HEK293 (cell line): ENCODE measurements at regions not wholly inside any gene's neighbourhood (a gene's known extent, or its start where the extent isn't known, plus 50 kb on each side); places are given as distances from the start of the nearest gene placed in this dataset.

Source experiments
- CTCF ChIA-PET: fragments of 350-600 bp; formaldehyde crosslinking; extraction: SDS; loops from one replicate; lab custom pipeline; 2021; ENCODE audit warnings: antibody characterized with exemption; lab: Yijun Ruan, JAX
- POLR2A ChIA-PET: fragments of 300-600 bp; formaldehyde crosslinking; extraction: SDS; loops from one replicate; lab custom pipeline; 2020; ENCODE audit warnings: antibody characterized with exemption, inconsistent platforms; lab: Yijun Ruan, JAX
- H3K27ac ChIP-seq: fragments of 200-500 bp; sonication (Bioruptor generic); 2 replicates; pipeline ENCODE4 v1.5.1; 2014; ENCODE audit warnings: low read depth, low read length, control low read depth, inconsistent platforms; ENCODE audit errors: extremely low read depth
- H3K36me3 ChIP-seq, 2 experiments: fragments of 200-500 bp in 1 of 2; sonication (Bioruptor generic) in 1 of 2; 1 replicate in 1 of 2; 2 replicates in 1 of 2; pipeline ENCODE4 v1.5.1; 2014 to 2017; ENCODE audit warnings: inconsistent platforms in 2 of 2, low read length in 2 of 2; ENCODE audit not compliant: control insufficient read depth in 2 of 2, insufficient read depth in 1 of 2
- H3K4me1 ChIP-seq: fragments of 200-500 bp; sonication (Bioruptor generic); 2 replicates; pipeline ENCODE4 v1.5.1; 2014; ENCODE audit warnings: mild to moderate bottlenecking, low read length, inconsistent platforms; ENCODE audit not compliant: control insufficient read depth, insufficient read depth
- H3K4me3 ChIP-seq: 2 replicates; pipeline ENCODE4 v1.5.1; 2011; ENCODE audit warnings: low read depth, mild to moderate bottlenecking, control low read depth, low read length, moderate library complexity
- H3K9me3 ChIP-seq: fragments of 200-500 bp; sonication (Bioruptor generic); 2 replicates; pipeline ENCODE4 v1.5.1; 2014; ENCODE audit warnings: low read depth, low read length, inconsistent platforms; ENCODE audit not compliant: control insufficient read depth, insufficient read depth
- HIC1 ChIP-seq: fragments of 450-650 bp; formaldehyde crosslinking; IDR thresholded peaks from 2 replicates; pipeline ENCODE4 v1.5.1; 2016; ENCODE audit warnings: missing biosample characterization, missing genetic modification characterization
- IKZF3 ChIP-seq: fragments of 450-650 bp; IDR thresholded peaks from 2 replicates; pipeline ENCODE4 v1.5.0; 2018; ENCODE audit warnings: missing biosample characterization, mild to moderate bottlenecking, missing genetic modification characterization, moderate library complexity
- MYNN ChIP-seq: fragments of 450-650 bp; formaldehyde crosslinking; IDR thresholded peaks from 2 replicates; pipeline ENCODE4 v1.5.1; 2016; ENCODE audit warnings: missing biosample characterization, missing genetic modification characterization, borderline replicate concordance
- OSR2 ChIP-seq: fragments of 450-650 bp; formaldehyde crosslinking; IDR thresholded peaks from 2 replicates; pipeline ENCODE4 v1.5.1; 2016; ENCODE audit warnings: missing biosample characterization, missing genetic modification characterization
- PRDM4 ChIP-seq: fragments of 450-650 bp; formaldehyde crosslinking; IDR thresholded peaks from 2 replicates; pipeline ENCODE4 v1.5.1; 2017; ENCODE audit warnings: missing biosample characterization, missing genetic modification characterization
- TRIM28 ChIP-seq: IDR thresholded peaks from 2 replicates; pipeline ENCODE4 v1.6.1; 2011; ENCODE audit warnings: low read length, control low read depth, borderline replicate concordance
- ZBTB21 ChIP-seq: fragments of 450-650 bp; formaldehyde crosslinking; IDR thresholded peaks from 2 replicates; pipeline ENCODE4 v1.5.1; 2017; ENCODE audit warnings: missing biosample characterization, missing genetic modification characterization
- ZBTB48 ChIP-seq: fragments of 450-650 bp; formaldehyde crosslinking; IDR thresholded peaks from 2 replicates; pipeline ENCODE4 v1.5.1; 2016; ENCODE audit warnings: missing biosample characterization, missing genetic modification characterization
- ZBTB6 ChIP-seq: fragments of 450-650 bp; formaldehyde crosslinking; IDR thresholded peaks from 2 replicates; pipeline ENCODE4 v1.5.1; 2017; ENCODE audit warnings: missing biosample characterization, missing genetic modification characterization
- ZNF121 ChIP-seq: fragments of 450-650 bp; formaldehyde crosslinking; IDR thresholded peaks from 2 replicates; pipeline ENCODE4 v1.5.1; 2016; ENCODE audit warnings: missing biosample characterization, missing genetic modification characterization
- ZNF146 ChIP-seq: fragments of 450-650 bp; formaldehyde crosslinking; IDR thresholded peaks from 2 replicates; pipeline ENCODE4 v1.5.1; 2016; ENCODE audit warnings: missing biosample characterization, missing genetic modification characterization
- ZNF302 ChIP-seq: fragments of 450-650 bp; formaldehyde crosslinking; IDR thresholded peaks from 2 replicates; pipeline ENCODE4 v1.5.1; 2016; ENCODE audit warnings: missing biosample characterization, missing genetic modification characterization, low read depth
- ZNF404 ChIP-seq: fragments of 450-650 bp; formaldehyde crosslinking; IDR thresholded peaks from 2 replicates; pipeline ENCODE4 v1.5.1; 2017; ENCODE audit warnings: missing biosample characterization, missing genetic modification characterization
- ZNF433 ChIP-seq: fragments of 450-650 bp; formaldehyde crosslinking; IDR thresholded peaks from 2 replicates; pipeline ENCODE4 v1.5.1; 2016; ENCODE audit warnings: missing biosample characterization, missing genetic modification characterization, low read depth
- ZNF585B ChIP-seq: fragments of 450-650 bp; formaldehyde crosslinking; IDR thresholded peaks from 2 replicates; pipeline ENCODE4 v1.5.1; 2016; ENCODE audit warnings: missing biosample characterization, missing genetic modification characterization
- ZNF600 ChIP-seq: fragments of 450-650 bp; formaldehyde crosslinking; IDR thresholded peaks from 2 replicates; pipeline ENCODE4 v1.5.1; 2016; ENCODE audit warnings: missing biosample characterization, missing genetic modification characterization
- ZNF623 ChIP-seq: fragments of 450-650 bp; formaldehyde crosslinking; IDR thresholded peaks from 2 replicates; pipeline ENCODE4 v1.5.1; 2016; ENCODE audit warnings: missing biosample characterization, missing genetic modification characterization
- ZNF670 ChIP-seq: fragments of 450-650 bp; formaldehyde crosslinking; IDR thresholded peaks from 2 replicates; pipeline ENCODE4 v1.5.1; 2016; ENCODE audit warnings: missing biosample characterization, missing genetic modification characterization, low read depth
- ZNF830 ChIP-seq: fragments of 450-650 bp; IDR thresholded peaks from 2 replicates; pipeline ENCODE4 v1.5.0; 2018; ENCODE audit warnings: missing biosample characterization, missing genetic modification characterization, low read depth, mild to moderate bottlenecking, moderate library complexity
- TF ChIP-seq, protein P1 (sequence below): fragments of 450-650 bp; formaldehyde crosslinking; IDR thresholded peaks from 2 replicates; pipeline ENCODE4 v1.5.1; 2016; ENCODE audit warnings: missing biosample characterization, missing genetic modification characterization
- TF ChIP-seq, protein P2 (sequence below): fragments of 450-650 bp; formaldehyde crosslinking; IDR thresholded peaks from 2 replicates; pipeline ENCODE4 v1.5.1; 2016; ENCODE audit warnings: missing biosample characterization, missing genetic modification characterization
- TF ChIP-seq, protein P3 (sequence below): fragments of 450-650 bp; formaldehyde crosslinking; optimal IDR thresholded peaks from 2 replicates; pipeline ENCODE3; 2016; ENCODE audit warnings: missing biosample characterization, mild to moderate bottlenecking, missing genetic modification characterization

- Histone ChIP-seq H3K4me3 (no peak overlapping the region), H3K36me3 (no peaks in the 10 kb centered on the region), H3K9me3 (no peaks in the 10 kb centered on the region), H3K27ac (no peak overlapping the region), H3K4me1 (no peaks in the 10 kb centered on the region)
- ChIA-PET POLR2A (no interaction called here), CTCF (no interaction called here)
- no peak for TF ChIP-seq ZNF121 (tag by site-specific recombination)
- no peak for TF ChIP-seq ZBTB6 (tag by site-specific recombination)
- TF ChIP-seq TRIM28, result no peak
- TF ChIP-seq IKZF3 (tag by site-specific recombination), result no peak
- TF ChIP-seq ZNF623, result no peak
- TF ChIP-seq HIC1, result no peak
- TF ChIP-seq ZNF302 (tag by site-specific recombination), result no peak
- no peak for TF ChIP-seq ZNF433 (tag by site-specific recombination)
- no peak for TF ChIP-seq ZNF146
- TF ChIP-seq ZNF585B (tag by site-specific recombination), result no peak
- no peak for TF ChIP-seq ZBTB48 (tag by site-specific recombination)
- no peak for TF ChIP-seq ZNF404 (tag by site-specific recombination)
- no peak for TF ChIP-seq ZNF830
- TF ChIP-seq, protein P1, sequence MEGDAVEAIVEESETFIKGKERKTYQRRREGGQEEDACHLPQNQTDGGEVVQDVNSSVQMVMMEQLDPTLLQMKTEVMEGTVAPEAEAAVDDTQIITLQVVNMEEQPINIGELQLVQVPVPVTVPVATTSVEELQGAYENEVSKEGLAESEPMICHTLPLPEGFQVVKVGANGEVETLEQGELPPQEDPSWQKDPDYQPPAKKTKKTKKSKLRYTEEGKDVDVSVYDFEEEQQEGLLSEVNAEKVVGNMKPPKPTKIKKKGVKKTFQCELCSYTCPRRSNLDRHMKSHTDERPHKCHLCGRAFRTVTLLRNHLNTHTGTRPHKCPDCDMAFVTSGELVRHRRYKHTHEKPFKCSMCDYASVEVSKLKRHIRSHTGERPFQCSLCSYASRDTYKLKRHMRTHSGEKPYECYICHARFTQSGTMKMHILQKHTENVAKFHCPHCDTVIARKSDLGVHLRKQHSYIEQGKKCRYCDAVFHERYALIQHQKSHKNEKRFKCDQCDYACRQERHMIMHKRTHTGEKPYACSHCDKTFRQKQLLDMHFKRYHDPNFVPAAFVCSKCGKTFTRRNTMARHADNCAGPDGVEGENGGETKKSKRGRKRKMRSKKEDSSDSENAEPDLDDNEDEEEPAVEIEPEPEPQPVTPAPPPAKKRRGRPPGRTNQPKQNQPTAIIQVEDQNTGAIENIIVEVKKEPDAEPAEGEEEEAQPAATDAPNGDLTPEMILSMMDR (tag by site-specific recombination), result no peak
- TF ChIP-seq, protein P2, sequence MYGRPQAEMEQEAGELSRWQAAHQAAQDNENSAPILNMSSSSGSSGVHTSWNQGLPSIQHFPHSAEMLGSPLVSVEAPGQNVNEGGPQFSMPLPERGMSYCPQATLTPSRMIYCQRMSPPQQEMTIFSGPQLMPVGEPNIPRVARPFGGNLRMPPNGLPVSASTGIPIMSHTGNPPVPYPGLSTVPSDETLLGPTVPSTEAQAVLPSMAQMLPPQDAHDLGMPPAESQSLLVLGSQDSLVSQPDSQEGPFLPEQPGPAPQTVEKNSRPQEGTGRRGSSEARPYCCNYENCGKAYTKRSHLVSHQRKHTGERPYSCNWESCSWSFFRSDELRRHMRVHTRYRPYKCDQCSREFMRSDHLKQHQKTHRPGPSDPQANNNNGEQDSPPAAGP (tag by site-specific recombination), result no peak
- TF ChIP-seq ZNF600, result no peak
- no peak for TF ChIP-seq OSR2
- no peak for TF ChIP-seq ZNF670 (tag by site-specific recombination)
- no peak for TF ChIP-seq PRDM4
Measured at GRCh38 chrX:94908648-94909047, 1234.6 kb downstream of the FAM133A start.

DNA sequence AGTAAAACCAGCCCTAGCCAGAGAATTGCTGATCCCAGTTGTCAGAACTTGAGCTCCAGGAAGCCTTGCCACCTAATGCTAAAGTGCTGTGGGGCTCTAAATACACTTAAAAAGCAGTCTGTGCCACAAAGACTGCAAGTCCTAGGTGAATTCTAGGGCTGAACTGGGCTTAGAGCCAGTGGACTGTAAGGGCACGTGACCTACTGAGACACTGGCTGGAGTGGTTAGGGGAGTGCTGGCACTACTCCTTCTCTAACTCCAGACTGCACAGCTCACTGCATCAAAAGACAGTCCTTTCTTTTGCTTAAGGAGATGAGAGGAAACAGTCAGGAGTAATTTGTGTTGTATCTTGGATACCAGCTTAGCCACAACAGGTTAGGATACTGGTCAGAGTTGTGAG is 1240.2 kb downstream of the FAM133A start:
- no peak overlapping the region for H3K4me3 ChIP-seq
- H3K36me3 ChIP-seq, result no peaks in the 10 kb centered on the region
- POLR2A ChIA-PET, result no interaction called here
- TF ChIP-seq ZBTB21 (no peak), MYNN (tag by site-specific recombination) (no peak)
- TF ChIP-seq, protein P3, sequence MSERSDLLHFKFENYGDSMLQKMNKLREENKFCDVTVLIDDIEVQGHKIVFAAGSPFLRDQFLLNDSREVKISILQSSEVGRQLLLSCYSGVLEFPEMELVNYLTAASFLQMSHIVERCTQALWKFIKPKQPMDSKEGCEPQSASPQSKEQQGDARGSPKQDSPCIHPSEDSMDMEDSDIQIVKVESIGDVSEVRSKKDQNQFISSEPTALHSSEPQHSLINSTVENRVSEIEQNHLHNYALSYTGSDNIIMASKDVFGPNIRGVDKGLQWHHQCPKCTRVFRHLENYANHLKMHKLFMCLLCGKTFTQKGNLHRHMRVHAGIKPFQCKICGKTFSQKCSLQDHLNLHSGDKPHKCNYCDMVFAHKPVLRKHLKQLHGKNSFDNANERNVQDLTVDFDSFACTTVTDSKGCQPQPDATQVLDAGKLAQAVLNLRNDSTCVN (tag by site-specific recombination), result no peak
- no peak overlapping the region for H3K27ac ChIP-seq
- no peaks in the 10 kb centered on the region for H3K4me1 ChIP-seq
- CTCF ChIA-PET, result no interaction called here
- H3K9me3 ChIP-seq, result no peaks in the 10 kb centered on the region
